Liver (tissue), 8 donors: ENCODE measurements at regions not wholly inside any gene's neighbourhood (a gene's known extent, or its start where the extent isn't known, plus 50 kb on each side); places are given as distances from the start of the nearest gene placed in this dataset.

Source experiments
- DNase-seq: peaks from one replicate; pipeline ENCODE4 v3.0.0-alpha.2; 2017; ENCODE audit warnings: low spot score
- H3K27ac ChIP-seq, 2 donors: one replicate each; pipeline ENCODE4 v1.7.0; 2013; ENCODE audit warnings: inconsistent platforms in 2 of 2, low read length in 2 of 2, control low read depth in 1 of 2, low read depth in 1 of 2, mild to moderate bottlenecking in 1 of 2
- H3K27me3 ChIP-seq, 4 donors: one replicate each; pipeline versions ENCODE4 v1.6.1 to v1.7.0; 2013; ENCODE audit warnings: low read length in 3 of 4, inconsistent platforms in 1 of 4, mild to moderate bottlenecking in 1 of 4, moderate library complexity in 1 of 4; ENCODE audit not compliant: control insufficient read depth in 4 of 4, insufficient read depth in 4 of 4
- H3K36me3 ChIP-seq, 4 donors: one replicate each; pipeline versions ENCODE4 v1.6.1 to v1.7.0; 2013; ENCODE audit warnings: low read length in 3 of 4, mild to moderate bottlenecking in 3 of 4, low read depth in 1 of 4, moderate library complexity in 1 of 4; ENCODE audit not compliant: control insufficient read depth in 4 of 4, insufficient read depth in 3 of 4
- H3K4me1 ChIP-seq, 4 donors: one replicate each; pipeline versions ENCODE4 v1.6.1 to v1.7.0; 2013; ENCODE audit warnings: low read length in 3 of 4, mild to moderate bottlenecking in 3 of 4, moderate library complexity in 1 of 4; ENCODE audit not compliant: control insufficient read depth in 4 of 4, insufficient read depth in 4 of 4
- H3K4me3 ChIP-seq, 3 donors: one replicate each; pipeline versions ENCODE4 v1.6.1 to v1.7.0; 2013; ENCODE audit warnings: low read length in 3 of 3, control low read depth in 1 of 3, low read depth in 1 of 3, mild to moderate bottlenecking in 1 of 3
- H3K9ac ChIP-seq, 2 donors: one replicate each; pipeline ENCODE4 v1.7.0; 2013; ENCODE audit warnings: low read length in 2 of 2, mild to moderate bottlenecking in 2 of 2, moderate library complexity in 2 of 2, control low read depth in 1 of 2, low read depth in 1 of 2
- H3K9me3 ChIP-seq, 4 donors: one replicate each; pipeline versions ENCODE4 v1.6.1 to v1.7.0; 2013; ENCODE audit warnings: low read length in 3 of 4; ENCODE audit not compliant: control insufficient read depth in 4 of 4
- ATF3 ChIP-seq: IDR thresholded peaks from 2 replicates; pipeline ENCODE4 v1.6.1; 2016; ENCODE audit warnings: antibody characterized with exemption
- CTCF ChIP-seq: fragments of 150-350 bp; IDR thresholded peaks from 2 replicates; pipeline ENCODE4 v1.5.1; 2017; ENCODE audit warnings: improper control_type of control experiment, low read depth, low read length; ENCODE audit not compliant: missing input control
- EGR1 ChIP-seq, 2 donors: IDR thresholded peaks; 2 replicates each; pipeline ENCODE4 v1.6.1; 2016 to 2018; ENCODE audit warnings: antibody characterized with exemption in 2 of 2, low read depth in 2 of 2
- FOXA2 ChIP-seq: IDR thresholded peaks from 2 replicates; pipeline ENCODE4 v1.6.1; 2016; ENCODE audit warnings: antibody characterized with exemption
- HNF4A ChIP-seq, 2 donors: conservative IDR thresholded peaks; 2 replicates each; pipeline ENCODE4 v1.6.1; 2016; ENCODE audit warnings: antibody characterized with exemption in 2 of 2, mild to moderate bottlenecking in 2 of 2
- HNF4G ChIP-seq: IDR thresholded peaks from 2 replicates; pipeline ENCODE4 v1.6.1; 2016; ENCODE audit warnings: antibody characterized with exemption
- JUND ChIP-seq, 2 donors: IDR thresholded peaks; 2 replicates each; pipeline ENCODE4 v1.6.1; 2016; ENCODE audit warnings: antibody characterized with exemption in 2 of 2
- MAX ChIP-seq: IDR thresholded peaks from 2 replicates; pipeline ENCODE4 v1.6.1; 2016; ENCODE audit warnings: antibody characterized with exemption
- RAD21 ChIP-seq, 2 donors: IDR thresholded peaks; 2 replicates each; pipeline ENCODE4 v1.6.1; 2016; ENCODE audit warnings: antibody characterized with exemption in 2 of 2, mild to moderate bottlenecking in 2 of 2
- REST ChIP-seq: IDR thresholded peaks from 2 replicates; pipeline ENCODE4 v1.6.1; 2016; ENCODE audit warnings: antibody characterized with exemption, mild to moderate bottlenecking
- RXRA ChIP-seq, 2 donors: IDR thresholded peaks; 2 replicates each; pipeline ENCODE4 v1.6.1; 2017 to 2018; ENCODE audit warnings: antibody characterized with exemption in 2 of 2, mild to moderate bottlenecking in 1 of 2
- TAF1 ChIP-seq: conservative IDR thresholded peaks from 2 replicates; pipeline ENCODE4 v1.6.1; 2016; ENCODE audit warnings: antibody characterized with exemption, mild to moderate bottlenecking
- YY1 ChIP-seq: IDR thresholded peaks from 2 replicates; pipeline ENCODE4 v1.6.1; 2016; ENCODE audit warnings: antibody characterized with exemption, mild to moderate bottlenecking
- ZBTB33 ChIP-seq: IDR thresholded peaks from 2 replicates; pipeline ENCODE4 v1.6.1; 2016; ENCODE audit warnings: antibody characterized with exemption
- WGBS: extraction: QIAGEN DNeasy Blood & Tissue Kit; methylation state at CpG from one replicate; pipeline ENCODE4 v1.1.7; 2013; 5-methylcytosine and 5-hydroxymethylcytosine counted together
- donor health status: healthy.
- donor health status: healthy.
- donor health status: healthy.
- donor health status: healthy.
- donor health status: healthy.

- no peak for TF ChIP-seq CTCF
- no peak for TF ChIP-seq RXRA (IDR thresholded peaks at IDR 0.05)
- no peak for TF ChIP-seq EGR1 (IDR thresholded peaks at IDR 0.05; ENCODE audit: low read depth in 2 of 2)
- TF ChIP-seq HNF4G, result no peak
- TF ChIP-seq FOXA2, result no peak
- no peak for TF ChIP-seq MAX
- TF ChIP-seq JUND (IDR thresholded peaks at IDR 0.05), result no peak
Observed at GRCh38 chr16:86180780-86181179, 281.8 kb downstream of the IRF8 start (continued).

- H3K4me3 ChIP-seq, result no peak overlapping the region
- WGBS, result 87% methylated on average over 15 of the region's 15 CpGs
- H3K9ac ChIP-seq, result no peak overlapping the region
- no peak overlapping the region for H3K27ac ChIP-seq
- DNase-seq, result no peak
- no peaks in the 10 kb centered on the region for H3K36me3 ChIP-seq
- H3K4me1 ChIP-seq, result no peaks in the 10 kb centered on the region
- no peaks in the 10 kb centered on the region for H3K9me3 ChIP-seq
- no peak for TF ChIP-seq RAD21 (IDR thresholded peaks at IDR 0.05)
- no peak for TF ChIP-seq JUND (IDR thresholded peaks at IDR 0.05)
- TF ChIP-seq YY1, result no peak
- TF ChIP-seq HNF4G, result no peak
- no peak for TF ChIP-seq ZBTB33
- TF ChIP-seq EGR1 (IDR thresholded peaks at IDR 0.05; ENCODE audit: low read depth in 2 of 2), result no peak
- no peak for TF ChIP-seq FOXA2
- no peak for TF ChIP-seq REST
- TF ChIP-seq TAF1, result no peak
- no peak for TF ChIP-seq CTCF
- TF ChIP-seq ATF3, result no peak
- no peak for TF ChIP-seq HNF4A (conservative IDR thresholded peaks at IDR 0.05)
- no peaks in the 10 kb centered on the region for H3K27me3 ChIP-seq
Observed at GRCh38 chr16:86181526-86181925, 282.6 kb downstream of the IRF8 start.
